ENCODE measurements at regions not wholly inside any gene's neighbourhood (a gene's known extent, or its start where the extent isn't known, plus 50 kb on each side); places are given as distances from the start of the nearest gene placed in this dataset.

GRCh38 chr5:155587458-155587857 is 573.9 kb downstream of the KIF4B start:
- ATAC-seq (no peak), DNase-seq (no peak)
- Histone ChIP-seq H3K4me1 (ENCODE audit: low read depth) (no peaks in the 10 kb centered on the region), H3K4me3 (no peak overlapping the region), H3K36me3 (ENCODE audit: low read depth) (no peaks in the 10 kb centered on the region), H3K9me3 (no peaks in the 10 kb centered on the region)
- intact Hi-C loops (cut with DNase I, micrococcal nuclease): no loop called here
- no peak for TF ChIP-seq CTCF (IDR thresholded peaks at IDR 0.05)

GRCh38 chr5:155591273-155591672 is 577.7 kb downstream of the KIF4B start:
- no peak for ATAC-seq
- H3K36me3 ChIP-seq (ENCODE audit: low read depth): no peaks in the 10 kb centered on the region

GRCh38 chr5:155594270-155594669 is 580.7 kb downstream of the KIF4B start:
- Histone ChIP-seq H3K36me3 (ENCODE audit: low read depth) (no peaks in the 10 kb centered on the region), H3K4me3 (no peak overlapping the region), H3K9me3 (no peaks in the 10 kb centered on the region), H3K4me1 (ENCODE audit: low read depth) (no peaks in the 10 kb centered on the region)
- intact Hi-C loops (cut with DNase I, micrococcal nuclease): no loop called here
- DNase-seq (no peak), ATAC-seq (no peak)
- no peak for TF ChIP-seq CTCF (IDR thresholded peaks at IDR 0.05)

More at GRCh38 chr5:155591273-155591672, 577.7 kb downstream of the KIF4B start:
- H3K4me1 ChIP-seq (ENCODE audit: low read depth): no peaks in the 10 kb centered on the region
- no peak for DNase-seq
- no peak overlapping the region for H3K4me3 ChIP-seq
- no peak for TF ChIP-seq CTCF (IDR thresholded peaks at IDR 0.05)
- intact Hi-C loops (cut with DNase I, micrococcal nuclease): no loop called here
- no peaks in the 10 kb centered on the region for H3K9me3 ChIP-seq

- intact Hi-C loops (cut with DNase I, micrococcal nuclease): no loop called here
- no peak overlapping the region for H3K4me3 ChIP-seq
- TF ChIP-seq CTCF (IDR thresholded peaks at IDR 0.05): no peak
- H3K9me3 ChIP-seq: no peaks in the 10 kb centered on the region
- no peaks in the 10 kb centered on the region for H3K4me1 ChIP-seq (ENCODE audit: low read depth)
- H3K36me3 ChIP-seq (ENCODE audit: low read depth): no peaks in the 10 kb centered on the region
- DNase-seq: no peak
- ATAC-seq: no peak
Measured at GRCh38 chr5:155595791-155596190, 582.2 kb downstream of the KIF4B start.

GRCh38 chr5:155598552-155598951 is 585.0 kb downstream of the KIF4B start:
- ATAC-seq (no peak), DNase-seq (no peak)
- intact Hi-C loops (cut with DNase I, micrococcal nuclease): no loop called here
- Histone ChIP-seq H3K36me3 (ENCODE audit: low read depth) (no peaks in the 10 kb centered on the region), H3K4me1 (ENCODE audit: low read depth) (no peaks in the 10 kb centered on the region), H3K4me3 (no peak overlapping the region), H3K9me3 (no peaks in the 10 kb centered on the region)
- TF ChIP-seq CTCF (IDR thresholded peaks at IDR 0.05): no peak

- ATAC-seq: no peak
- DNase-seq: no peak
- intact Hi-C loops (cut with DNase I, micrococcal nuclease): no loop called here
- TF ChIP-seq CTCF (IDR thresholded peaks at IDR 0.05): no peak
- no peaks in the 10 kb centered on the region for H3K9me3 ChIP-seq
- no peaks in the 10 kb centered on the region for H3K4me1 ChIP-seq (ENCODE audit: low read depth)
- no peak overlapping the region for H3K4me3 ChIP-seq
- no peaks in the 10 kb centered on the region for H3K36me3 ChIP-seq (ENCODE audit: low read depth)
Measured at GRCh38 chr5:155605920-155606319, 592.4 kb downstream of the KIF4B start.

Data from mucosa of descending colon (tissue), 3 donors.